NCI-H146 treated with DMSO at 0.1 percent for 48 hours (cell line): ENCODE measurements at regions not wholly inside any gene's neighbourhood (a gene's known extent, or its start where the extent isn't known, plus 50 kb on each side); places are given as distances from the start of the nearest gene placed in this dataset.

ENCODE experiments used
- DNase-seq: peaks from one replicate; lab custom pipeline; 2025; ENCODE audit not compliant: unreplicated experiment; lab: John Stamatoyannopoulos, UW

DNA sequence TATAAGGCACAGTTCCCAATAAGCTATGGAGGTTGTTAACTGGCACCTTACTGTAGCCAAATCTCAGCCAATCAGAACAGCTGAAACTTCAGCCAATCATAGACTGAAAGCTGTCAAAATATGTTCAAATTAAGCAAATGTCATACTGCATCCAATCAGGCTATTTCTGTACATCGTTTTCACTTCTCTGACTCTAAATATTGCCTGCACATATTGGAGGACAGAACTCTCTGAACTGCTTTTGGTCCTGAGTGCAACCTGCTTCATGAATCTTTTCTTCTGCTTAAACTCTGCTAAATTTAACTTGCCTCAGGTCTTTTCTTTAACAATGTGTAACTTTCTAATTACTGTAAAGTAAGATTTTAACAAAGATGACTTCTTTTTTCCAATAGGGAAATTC, 1198.9 kb upstream of the PCDH7 start:
- no peak for DNase-seq

DNA sequence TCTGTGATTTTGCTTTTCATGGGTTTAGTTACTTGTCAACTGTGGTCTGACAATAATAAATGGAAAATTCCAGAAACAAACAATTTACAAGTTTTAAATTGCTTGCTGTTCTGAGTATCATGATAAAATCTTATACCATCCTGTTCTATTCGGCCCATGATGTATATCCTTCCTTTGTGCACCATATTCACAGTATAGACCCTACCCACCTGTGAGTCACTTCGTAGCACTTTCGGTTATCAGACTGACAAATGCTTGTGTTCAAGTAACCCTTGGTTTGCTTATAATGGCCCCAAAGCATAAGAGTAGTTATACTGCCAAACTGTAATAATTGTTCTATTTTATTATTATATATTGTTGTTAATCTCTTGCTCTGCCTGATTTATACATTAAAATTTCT, 1183.4 kb upstream of the PCDH7 start:
- no peak for DNase-seq

DNA sequence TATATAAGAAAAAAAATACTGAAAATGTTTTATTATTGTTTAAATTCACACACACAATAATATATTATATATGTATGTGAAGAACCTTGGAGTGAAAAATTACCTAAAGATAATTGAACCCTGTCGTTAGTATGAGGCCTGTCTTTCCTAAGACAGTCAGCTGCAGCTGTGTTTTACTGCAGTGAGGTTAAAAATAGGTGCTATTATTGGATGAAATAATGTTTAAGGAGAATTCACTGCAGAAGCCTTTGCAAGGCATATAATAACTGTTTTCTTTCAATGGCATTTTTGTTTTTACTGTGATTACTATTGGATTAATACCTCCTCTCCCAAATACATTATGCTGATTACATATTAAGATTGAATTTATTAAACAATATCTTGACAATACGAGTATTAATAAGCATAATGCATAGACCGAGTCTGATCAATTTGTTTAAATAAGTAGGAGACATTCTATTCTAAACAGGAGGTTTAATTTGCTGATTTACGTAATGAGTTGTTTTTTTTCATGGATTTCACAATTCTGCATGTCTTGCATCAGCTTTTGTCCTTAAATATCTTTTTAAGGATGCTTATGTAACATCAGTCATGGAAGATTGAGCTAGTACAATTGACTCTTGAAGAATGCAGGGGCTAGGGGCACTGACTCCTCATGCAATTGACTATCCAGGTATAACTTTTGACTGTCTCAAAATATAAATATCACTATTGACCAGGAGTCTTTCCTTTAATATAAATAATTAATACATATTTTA, 1181.1 kb upstream of the PCDH7 start:
- no peak for DNase-seq

DNA sequence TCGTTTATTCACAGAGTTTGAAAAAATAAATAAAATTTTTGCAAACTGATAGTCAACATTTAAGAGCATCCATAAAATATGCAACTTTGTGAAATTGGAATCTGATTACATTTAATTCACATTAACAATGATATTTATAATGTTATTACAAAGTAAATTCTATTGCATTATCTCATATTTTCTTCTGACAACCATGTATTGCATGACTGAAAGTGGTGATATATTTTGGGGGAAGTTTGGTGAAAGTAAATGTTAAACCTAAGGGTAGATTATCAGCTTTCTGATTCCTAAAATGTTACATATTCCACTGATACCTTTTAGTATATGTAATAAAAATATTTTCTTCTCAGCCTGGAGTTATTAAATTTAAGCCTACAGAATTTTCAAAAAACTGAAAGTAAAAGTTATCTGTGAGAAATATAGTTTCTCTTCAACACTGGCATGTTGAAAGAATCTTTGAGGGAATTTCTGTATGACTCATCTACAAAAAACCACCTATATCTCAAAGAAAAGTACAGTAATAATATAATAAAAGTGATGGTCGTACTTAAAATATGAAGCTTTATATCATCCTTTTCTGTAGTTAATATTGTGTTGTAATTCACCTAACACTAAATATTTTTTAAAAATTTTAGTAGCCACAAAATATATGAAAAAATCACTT, 1179.6 kb upstream of the PCDH7 start:
- DNase-seq, result no peak

DNA sequence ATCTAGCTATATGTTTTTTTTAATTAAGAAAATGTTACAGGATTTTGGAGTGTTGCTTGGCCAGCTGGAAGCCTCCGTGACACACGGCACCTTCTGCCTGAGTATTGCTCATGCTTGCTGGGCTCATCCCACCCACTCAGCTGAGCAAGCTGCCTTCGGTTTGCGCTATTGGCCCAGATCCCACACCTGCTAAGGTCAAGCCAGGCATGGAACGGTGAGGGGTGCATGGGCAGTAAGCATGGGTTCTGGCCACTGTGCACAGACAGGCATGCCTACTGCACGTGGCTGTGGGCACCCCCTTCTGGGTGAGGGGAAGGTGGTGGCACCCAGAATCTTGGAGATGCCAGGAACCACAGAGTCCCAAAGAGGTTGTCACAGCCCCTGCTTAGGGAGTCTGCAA, 1178.4 kb upstream of the PCDH7 start:
- no peak for DNase-seq

DNA sequence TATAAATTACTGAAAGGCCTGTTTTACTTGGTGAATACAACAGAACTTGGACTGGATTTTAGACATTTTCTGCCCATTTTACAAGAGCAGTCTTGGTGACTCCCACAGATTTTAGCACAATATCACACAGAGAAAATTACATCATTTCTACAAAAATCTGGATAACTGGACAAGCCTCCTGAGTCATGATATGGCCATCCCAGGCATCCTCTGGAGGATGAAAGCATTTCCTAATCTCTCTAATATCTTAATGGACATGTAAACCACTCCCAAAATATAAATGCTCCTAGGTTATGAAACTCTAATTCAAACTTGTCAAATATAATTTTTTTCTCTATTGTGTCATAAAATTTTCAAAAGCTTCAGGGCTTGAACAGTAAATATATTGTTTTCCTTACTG, 1170.8 kb upstream of the PCDH7 start:
- no peak for DNase-seq

DNA sequence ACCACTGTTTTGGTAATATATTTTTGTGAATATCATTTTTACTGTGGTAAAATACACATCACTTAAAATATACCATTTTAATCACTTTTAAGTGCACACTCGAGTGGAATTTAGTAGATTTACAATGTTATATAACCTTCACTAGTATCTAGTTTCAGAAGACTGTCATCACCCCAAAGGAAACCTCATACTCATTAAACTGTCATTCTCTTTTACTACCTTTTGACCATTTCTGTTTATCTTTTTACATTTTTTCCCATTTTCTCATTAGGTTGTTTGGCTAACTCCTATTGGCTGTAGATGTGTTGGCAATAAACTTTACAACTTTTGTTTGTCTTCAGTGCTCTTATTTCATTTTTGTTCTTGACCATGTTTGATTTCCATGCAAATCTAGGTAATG, 1168.3 kb upstream of the PCDH7 start:
- DNase-seq, result no peak

DNA sequence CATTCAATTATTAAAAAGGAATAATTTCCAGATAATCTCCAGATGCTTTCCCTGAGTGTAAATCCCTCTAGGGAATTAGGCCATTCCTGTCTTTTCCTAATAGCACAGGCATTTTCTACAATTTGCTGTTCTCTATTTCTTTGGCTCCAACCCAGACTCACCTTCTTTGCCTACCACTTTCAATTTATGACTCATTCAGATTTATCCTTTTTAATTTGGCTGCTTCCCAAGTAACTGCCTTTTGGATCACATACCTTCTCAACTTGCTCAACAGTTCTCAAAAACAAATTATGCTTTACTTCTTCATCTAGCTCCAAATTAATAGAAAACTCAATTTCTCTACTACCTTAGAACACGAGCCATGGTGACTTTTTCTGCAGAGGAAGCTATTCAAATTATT, 1166.3 kb upstream of the PCDH7 start:
- no peak for DNase-seq

DNA sequence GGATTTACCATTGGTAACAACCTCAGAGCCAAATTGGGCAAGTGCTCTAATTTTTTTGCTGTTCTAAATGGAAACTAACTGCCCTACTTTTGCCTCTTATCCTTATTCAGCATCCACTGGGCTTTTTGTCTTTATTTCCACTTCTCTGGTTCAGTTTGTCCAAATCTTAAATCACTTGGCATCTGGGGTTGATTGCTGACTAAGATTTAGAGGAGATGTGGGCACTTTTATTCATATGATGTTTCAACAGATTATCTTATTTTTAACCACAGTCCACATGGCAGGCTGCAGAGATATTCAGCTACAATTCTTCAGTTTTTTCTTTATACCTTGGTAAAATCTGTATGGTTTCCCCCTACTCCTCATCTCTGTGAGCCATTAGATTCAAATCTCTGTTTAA, 1161.4 kb upstream of the PCDH7 start:
- DNase-seq, result no peak

DNA sequence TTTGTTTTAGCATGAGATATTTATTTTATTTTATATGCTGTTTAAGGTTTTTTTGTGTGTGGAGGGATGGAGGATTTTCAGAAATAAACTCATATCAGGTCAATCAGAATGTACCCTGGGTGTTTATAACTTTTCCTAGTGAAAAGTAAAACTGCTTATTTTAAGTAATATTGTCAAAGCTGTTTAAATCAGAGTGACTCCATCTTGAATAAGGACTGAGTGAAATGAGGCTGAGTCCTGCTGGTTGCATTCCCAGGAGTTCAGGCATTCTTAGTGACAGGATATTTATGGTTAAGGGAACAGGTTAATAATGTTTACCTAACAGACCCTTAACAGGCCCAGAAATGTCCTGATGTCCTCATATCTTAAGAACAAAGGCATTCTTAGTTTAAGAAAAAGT, 1160.9 kb upstream of the PCDH7 start:
- DNase-seq, result no peak

DNA sequence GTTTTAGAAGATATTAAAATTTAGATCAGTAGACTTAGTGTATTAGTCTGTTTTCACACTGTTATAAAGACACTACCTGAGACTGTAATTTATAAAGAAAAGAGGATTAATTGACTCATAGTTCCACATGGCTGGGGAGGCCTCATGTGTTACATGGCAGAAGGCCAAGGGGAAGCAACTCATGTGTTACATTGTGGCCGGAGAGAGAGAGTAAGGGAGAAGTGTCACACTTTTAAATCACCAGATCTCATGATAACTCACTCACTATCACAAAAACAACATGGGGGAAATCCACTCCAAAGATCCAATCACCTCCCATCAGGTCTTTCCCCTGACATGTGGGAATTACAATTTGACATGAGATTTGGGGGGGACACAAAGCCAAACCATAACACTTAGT, 1159.7 kb upstream of the PCDH7 start:
- DNase-seq, result no peak

DNA sequence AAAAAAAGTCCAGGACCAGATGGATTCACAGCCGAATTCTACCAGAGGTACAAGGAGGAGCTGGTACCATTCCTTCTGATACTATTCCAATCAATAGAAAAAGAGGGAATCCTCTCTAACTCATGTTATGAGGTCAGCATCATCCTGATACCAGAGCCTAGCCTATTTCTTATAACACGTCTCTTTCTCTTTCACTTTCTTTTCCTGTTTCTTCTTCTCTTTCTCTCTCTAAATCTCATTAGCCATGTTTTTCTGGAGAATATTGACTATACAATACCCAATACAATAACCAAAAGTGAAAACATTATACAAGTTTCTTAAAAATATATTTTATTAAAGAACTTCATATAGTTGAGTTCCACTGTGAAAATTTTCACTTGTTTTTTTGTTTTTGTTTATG, 1154.9 kb upstream of the PCDH7 start:
- no peak for DNase-seq

DNA sequence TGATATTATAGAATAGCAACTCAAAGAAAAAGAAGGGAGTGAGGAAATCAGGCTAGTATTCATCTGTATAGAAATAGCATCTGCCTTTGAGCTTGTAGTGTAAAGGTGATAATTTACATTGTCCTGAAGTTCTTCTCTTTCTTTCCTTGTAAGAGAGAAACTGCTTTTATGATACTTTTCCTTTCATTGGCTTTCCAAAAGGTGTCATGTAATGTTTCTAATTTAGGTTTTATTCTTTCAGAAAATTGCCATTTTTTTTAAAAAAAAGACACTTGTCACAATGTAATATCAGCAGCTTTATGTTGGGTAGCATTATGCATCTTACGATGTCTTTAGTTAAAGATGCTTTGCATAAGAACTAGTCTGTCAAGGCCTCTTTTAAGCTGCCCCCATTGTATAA, 1153.8 kb upstream of the PCDH7 start:
- no peak for DNase-seq

DNA sequence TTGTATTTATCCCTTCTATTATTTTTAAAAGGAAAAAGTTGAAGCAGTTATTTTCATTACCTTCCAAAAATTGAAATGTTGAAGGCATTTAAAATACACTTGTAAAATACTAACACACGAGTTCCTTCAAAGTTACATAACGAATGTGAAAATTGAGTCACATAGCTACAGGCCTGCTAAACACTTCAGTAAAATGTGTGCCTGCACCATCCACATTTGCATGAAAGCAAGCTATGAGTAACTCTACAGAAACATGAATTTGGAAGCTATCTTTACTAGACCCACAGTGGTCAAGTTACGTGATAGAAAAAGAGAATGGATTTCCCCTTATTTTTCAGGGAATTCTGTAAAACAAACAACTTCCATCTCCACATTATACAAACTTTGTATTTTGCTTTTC, 1148.8 kb upstream of the PCDH7 start:
- no peak for DNase-seq

DNA sequence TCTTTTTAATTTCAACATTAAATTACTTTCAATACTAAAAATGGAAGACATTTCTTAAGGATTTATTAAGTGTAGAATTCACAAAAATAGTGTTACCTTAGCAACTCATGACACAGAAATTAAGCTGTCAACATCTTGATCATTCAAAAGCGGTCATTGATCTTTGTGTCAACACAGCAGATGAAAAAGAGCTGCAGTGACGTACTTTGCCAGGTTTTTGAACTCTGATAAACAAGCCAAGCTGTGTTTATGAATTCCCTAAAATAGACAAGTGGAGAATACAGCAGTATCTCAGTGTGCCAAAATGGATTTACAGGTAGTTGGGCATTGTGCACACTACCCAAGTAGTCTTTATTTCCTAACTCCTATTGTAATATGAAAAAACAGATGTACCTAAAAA, 1141.8 kb upstream of the PCDH7 start:
- no peak for DNase-seq

DNA sequence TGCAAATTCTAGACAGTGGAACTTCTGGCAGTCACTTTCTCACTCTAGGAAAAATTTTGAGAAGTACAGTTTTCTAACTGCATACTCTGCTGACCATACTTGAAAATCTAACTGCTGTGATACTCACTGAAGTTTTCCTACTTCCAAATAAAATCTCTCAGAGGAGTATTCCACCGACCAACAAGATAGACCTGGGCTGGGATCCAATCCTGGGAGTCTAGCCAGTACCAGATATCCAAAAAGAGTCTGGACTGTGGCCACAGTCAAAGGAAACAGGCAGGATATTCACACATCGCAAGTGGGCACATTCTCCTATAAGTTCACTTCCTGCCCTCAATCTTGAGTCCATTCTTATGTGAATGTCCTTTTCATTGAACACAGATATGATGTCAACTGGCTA, 1138.7 kb upstream of the PCDH7 start:
- no peak for DNase-seq

DNA sequence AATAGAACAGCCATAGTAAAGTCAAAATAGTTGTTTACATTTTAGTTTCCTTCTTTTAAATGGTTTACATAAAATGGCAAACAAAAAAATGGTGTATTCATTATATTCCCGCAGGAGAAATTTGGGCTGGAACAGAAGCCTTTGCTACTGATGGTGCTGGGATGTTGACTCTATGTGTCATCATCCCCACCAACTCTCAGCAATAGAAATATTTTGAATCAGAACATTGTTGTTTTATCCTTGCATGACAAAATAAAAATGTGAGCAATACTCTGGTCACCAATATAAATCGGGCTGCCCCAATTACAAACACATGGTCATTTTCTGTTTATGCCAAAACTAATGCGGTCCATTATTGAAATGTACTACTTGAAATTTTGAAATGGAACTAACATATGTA, 1131.6 kb upstream of the PCDH7 start:
- no peak for DNase-seq

DNA sequence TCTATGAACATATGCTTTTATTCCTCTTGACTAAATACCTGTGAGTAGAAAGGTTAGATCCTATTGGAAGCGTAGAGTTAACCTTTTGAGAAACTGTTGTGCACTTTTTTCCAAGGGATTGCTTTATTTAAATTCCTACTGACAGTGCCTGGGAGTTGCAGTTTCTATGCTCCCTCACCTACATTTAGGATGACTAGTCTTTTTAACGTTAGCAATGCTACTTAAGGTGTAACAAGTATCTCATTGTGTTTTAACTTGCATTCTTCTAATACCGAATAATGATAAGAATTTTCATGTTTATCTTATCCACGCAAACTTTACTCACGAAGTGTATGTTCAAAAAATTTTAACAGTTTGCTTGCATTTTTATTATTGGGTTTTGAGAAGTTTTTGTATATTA, 1123.9 kb upstream of the PCDH7 start:
- no peak for DNase-seq

DNA sequence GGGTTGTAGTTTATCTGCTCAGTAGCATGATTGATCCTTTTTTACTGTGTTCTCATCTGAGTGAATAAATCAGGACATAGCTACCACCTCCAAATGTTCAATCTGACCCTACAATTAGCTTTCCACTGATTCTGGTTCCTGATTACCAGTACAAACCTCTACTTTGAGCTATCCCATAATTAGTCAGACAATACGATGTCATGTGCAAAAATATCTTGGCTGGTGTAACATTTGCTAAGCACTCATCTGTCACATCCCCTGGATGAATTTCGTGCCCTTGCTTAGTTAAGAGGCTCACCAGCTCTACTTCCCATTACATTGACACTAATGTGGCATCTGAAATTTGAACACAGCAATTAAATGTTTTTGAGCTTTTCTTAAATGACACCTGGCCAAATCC, 1101.0 kb upstream of the PCDH7 start:
- no peak for DNase-seq

DNA sequence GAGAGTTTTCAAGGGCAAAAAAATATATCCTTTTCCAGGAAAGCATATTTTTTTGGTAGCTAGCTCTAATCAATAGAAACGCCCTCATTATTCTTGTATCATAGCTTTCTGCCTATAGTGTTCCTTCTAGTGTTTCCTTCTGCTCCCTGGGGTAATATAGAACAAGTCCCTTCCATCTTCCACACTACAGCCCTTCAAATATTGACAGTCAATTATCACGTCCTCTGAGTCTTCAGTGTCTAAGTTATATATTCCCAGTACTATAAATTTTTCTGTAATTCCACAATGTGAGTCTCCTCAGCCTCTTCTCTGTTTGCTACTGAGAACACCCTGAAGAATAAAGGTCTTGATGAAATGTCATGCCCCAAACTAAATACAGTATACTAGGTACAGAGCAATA, 1088.0 kb upstream of the PCDH7 start:
- no peak for DNase-seq

DNA sequence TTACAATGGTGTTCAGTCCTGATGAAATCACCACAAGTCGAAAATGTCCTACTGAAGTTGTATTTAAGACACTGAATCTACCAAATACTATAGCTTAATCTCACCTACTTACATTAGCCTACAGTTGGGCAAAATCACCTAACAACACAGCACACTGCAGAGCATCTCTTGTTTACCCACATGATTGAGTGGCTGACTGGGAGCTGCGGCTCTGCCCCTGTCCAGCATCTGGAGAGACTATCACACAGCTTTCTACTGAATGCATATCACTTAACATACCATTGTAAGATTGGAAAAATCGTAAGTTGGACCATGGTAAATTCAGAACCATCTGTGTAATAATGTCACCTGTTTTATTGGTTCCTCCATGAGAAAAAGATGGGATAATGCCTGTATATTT, 1083.2 kb upstream of the PCDH7 start:
- no peak for DNase-seq

DNA sequence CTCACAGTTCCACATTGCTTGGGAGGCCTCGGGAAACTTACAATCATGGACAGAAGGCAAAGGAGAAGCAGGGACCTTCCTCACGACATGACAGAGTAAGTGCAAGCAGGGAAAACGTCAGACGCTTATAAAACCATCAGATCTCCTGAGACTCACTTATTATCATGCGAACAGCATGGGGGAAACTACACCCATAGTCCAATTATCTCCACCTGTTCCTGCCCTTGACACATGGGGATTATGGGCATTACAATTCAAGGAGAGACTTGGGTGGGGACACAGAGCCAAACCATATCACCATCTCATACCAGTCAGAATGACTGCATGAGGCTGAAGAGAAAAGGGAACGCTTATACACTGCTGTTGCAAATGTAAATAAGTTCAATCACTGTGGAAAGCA, 1066.9 kb upstream of the PCDH7 start:
- no peak for DNase-seq

DNA sequence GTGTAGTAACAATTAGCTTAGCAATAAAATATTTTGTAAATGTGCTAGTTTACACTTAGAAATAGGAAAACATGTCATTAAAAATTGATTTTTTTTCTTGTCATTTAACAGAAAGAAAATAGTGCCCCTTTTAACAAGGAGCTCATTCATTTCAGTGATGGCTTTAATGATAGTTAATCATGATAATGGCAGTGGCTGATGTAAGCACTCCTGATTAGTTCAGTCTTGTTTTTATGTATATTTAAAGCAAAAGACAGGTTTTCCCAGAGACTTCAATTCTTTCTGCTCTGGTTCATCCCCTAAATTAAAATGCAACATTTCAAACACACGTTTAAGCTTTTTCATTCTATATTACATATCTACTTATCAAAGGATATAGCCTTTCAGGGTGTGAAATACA, 1039.5 kb upstream of the PCDH7 start:
- DNase-seq, result no peak
